ACC112 (cell line): ENCODE measurements at regions not wholly inside any gene's neighbourhood (a gene's known extent, or its start where the extent isn't known, plus 50 kb on each side); places are given as distances from the start of the nearest gene placed in this dataset.

Experiments used
- H2AFZ ChIP-seq: fragments of 200-600 bp; sonication (generic); one replicate; pipeline ENCODE4 v1.6.0; 2017; ENCODE audit warnings: antibody characterized with exemption, low read length; ENCODE audit not compliant: unreplicated experiment
- H3K27ac ChIP-seq: fragments of 200-600 bp; sonication (generic); 2 replicates; pipeline ENCODE4 v1.5.1; 2014; ENCODE audit warnings: low read depth, mild to moderate bottlenecking, antibody characterized with exemption, low read length, moderate library complexity
- H3K27me3 ChIP-seq: fragments of 200-600 bp; sonication (generic); 2 replicates; pipeline ENCODE4 v1.6.1; 2014; ENCODE audit warnings: mild to moderate bottlenecking, antibody characterized with exemption, low read length, moderate library complexity, mixed read lengths; ENCODE audit not compliant: insufficient read depth
- H3K36me3 ChIP-seq: fragments of 200-600 bp; sonication (generic); 2 replicates; pipeline ENCODE4 v1.6.1; 2016; ENCODE audit warnings: mild to moderate bottlenecking, antibody characterized with exemption, low read length, moderate library complexity, mixed read lengths; ENCODE audit not compliant: insufficient read depth
- H3K4me1 ChIP-seq: fragments of 200-600 bp; sonication (generic); one replicate; pipeline ENCODE4 v1.6.1; 2016; ENCODE audit warnings: low read length, mixed read lengths; ENCODE audit not compliant: insufficient read depth, unreplicated experiment, control insufficient read depth
- H3K4me3 ChIP-seq: fragments of 200-600 bp; sonication (generic); 2 replicates; pipeline ENCODE4 v1.5.1; 2014; ENCODE audit warnings: mild to moderate bottlenecking, low read depth, low read length
- H3K79me2 ChIP-seq: fragments of 200-600 bp; sonication (generic); one replicate; pipeline ENCODE4 v1.6.0; 2016; ENCODE audit warnings: low read length; ENCODE audit not compliant: control insufficient read depth, unreplicated experiment, insufficient read depth

DNA sequence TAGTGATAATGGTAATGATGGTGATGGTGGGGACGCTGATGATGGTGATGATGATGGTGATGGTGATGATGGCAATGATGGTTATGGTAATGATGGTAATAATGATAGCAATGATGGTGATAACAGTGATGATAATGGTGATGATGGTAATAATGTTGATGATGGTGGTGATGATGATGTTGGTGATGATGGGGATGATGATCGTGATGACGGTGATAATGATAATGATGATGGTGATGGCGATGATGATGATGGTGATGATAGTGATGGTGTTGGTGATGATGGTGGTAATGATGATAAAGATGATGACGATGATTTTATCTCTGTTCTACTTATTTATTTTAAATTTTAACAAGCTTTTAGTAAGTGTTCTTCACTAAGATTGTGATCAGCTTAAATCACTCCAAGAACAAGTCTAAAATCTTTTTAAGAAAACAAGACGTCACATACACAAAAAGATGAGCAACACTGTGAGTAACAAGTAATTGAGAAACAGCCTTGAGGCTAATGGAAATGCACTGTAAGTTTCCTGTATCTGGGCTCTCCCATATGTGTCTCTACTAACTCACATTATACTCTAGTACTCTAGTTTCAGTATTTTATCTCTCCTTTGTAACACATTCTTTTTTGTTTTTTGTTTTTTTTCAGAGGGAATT lies 480.2 kb upstream of the PRKX start:
- Histone ChIP-seq H2AFZ (no peak overlapping the region), H3K27ac (no peak overlapping the region), H3K27me3 (no peaks in the 10 kb centered on the region), H3K79me2 (no peaks in the 10 kb centered on the region), H3K4me1 (no peaks in the 10 kb centered on the region), H3K36me3 (no peaks in the 10 kb centered on the region), H3K4me3 (no peak overlapping the region)

DNA sequence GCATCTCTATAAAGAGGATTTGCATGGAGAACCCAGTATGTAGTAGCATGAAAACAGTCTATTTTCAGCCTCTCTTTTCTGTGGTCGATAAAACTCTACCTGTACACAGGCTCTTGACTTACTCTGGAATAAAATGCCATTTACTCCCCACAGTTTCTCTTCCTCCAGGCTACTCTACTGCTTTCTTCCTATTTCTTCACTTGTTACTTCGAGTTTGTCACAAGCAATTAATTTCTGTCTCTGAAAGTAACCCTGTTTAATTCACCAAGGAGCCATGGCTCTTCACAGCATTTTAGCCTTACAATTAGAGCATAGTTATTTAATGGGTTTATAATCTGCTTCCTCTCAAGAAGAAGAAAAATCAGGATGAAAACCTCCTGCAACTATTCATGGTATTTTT lies 472.9 kb upstream of the PRKX start:
- no peak overlapping the region for H3K4me3 ChIP-seq
- no peaks in the 10 kb centered on the region for H3K79me2 ChIP-seq
- no peak overlapping the region for H2AFZ ChIP-seq
- H3K4me1 ChIP-seq, result no peaks in the 10 kb centered on the region
- no peaks in the 10 kb centered on the region for H3K27me3 ChIP-seq
- no peak overlapping the region for H3K27ac ChIP-seq
- no peaks in the 10 kb centered on the region for H3K36me3 ChIP-seq

DNA sequence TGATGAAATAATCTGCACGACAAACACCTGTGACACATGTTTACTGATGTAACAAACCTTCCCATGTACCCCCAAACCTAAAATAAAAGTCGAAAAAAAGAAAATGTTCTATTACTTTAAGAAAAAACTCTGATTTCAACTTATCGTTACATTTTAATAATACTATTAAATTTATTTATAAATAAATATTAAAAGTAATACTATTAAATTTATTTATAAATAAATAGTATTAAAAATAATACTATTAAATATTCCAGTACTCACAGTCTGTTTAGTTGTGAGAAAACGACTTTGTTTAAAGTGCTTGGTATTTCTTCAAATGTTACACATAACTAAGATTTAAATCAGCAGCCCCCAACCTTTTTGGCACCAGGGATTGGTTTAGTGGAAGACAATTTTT lies 471.6 kb upstream of the PRKX start:
- Histone ChIP-seq H3K79me2 (no peaks in the 10 kb centered on the region), H2AFZ (no peak overlapping the region), H3K36me3 (no peaks in the 10 kb centered on the region), H3K4me3 (no peak overlapping the region), H3K27ac (no peak overlapping the region), H3K27me3 (no peaks in the 10 kb centered on the region), H3K4me1 (no peaks in the 10 kb centered on the region)

DNA sequence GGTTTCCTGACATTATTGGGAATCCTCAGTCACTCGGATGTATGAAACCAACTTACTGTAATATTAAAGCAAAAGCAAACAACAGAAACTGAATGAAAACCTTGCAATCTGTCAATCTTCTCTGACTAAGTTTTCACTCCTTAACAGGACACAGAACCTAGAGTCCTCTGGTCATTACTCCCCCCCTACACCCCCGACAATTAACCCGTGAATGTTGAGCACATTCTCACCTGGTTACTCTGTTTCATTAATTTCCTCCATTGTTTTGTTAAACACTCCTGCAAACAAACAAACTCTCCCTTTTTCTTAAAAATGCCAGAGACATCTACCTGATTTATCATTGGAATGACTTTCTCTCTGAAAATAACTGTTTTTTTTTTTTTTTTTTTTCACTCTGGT lies 469.0 kb upstream of the PRKX start:
- H2AFZ ChIP-seq, result no peak overlapping the region
- no peaks in the 10 kb centered on the region for H3K4me1 ChIP-seq
- no peaks in the 10 kb centered on the region for H3K27me3 ChIP-seq
- no peaks in the 10 kb centered on the region for H3K36me3 ChIP-seq
- H3K79me2 ChIP-seq, result no peaks in the 10 kb centered on the region
- no peak overlapping the region for H3K27ac ChIP-seq
- no peak overlapping the region for H3K4me3 ChIP-seq

DNA sequence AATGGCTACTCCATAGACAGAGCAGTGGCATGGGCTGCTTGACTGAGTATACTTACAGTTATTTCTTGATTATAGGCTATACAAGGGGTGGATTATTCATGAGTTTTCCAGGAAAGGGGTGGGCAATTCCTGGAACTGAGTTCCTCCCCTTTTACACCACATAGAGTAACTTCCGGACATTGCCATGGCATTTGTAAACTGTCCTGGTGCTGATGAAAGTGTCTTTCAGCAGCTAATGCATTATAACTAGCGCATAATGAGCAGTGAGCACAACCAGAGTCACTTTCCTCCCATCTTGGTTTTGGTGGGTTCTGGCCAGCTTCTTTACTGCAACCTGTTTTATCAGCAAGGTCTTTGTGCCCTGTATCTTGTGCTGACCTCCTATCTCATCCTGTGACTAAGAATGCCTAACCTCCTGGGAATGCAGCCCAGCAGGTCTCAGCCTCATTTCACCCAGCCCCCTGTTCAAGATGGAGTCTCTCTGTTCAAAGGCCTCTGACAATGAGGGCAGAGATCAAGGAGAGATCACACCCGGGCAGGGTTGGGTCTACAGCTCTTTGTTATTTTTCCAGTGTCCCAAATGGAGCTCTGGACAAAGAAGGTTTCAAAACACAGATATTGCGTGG lies 468.4 kb upstream of the PRKX start:
- Histone ChIP-seq H2AFZ (no peak overlapping the region), H3K79me2 (no peaks in the 10 kb centered on the region), H3K27me3 (no peaks in the 10 kb centered on the region), H3K4me1 (no peaks in the 10 kb centered on the region), H3K27ac (no peak overlapping the region), H3K36me3 (no peaks in the 10 kb centered on the region), H3K4me3 (no peak overlapping the region)

DNA sequence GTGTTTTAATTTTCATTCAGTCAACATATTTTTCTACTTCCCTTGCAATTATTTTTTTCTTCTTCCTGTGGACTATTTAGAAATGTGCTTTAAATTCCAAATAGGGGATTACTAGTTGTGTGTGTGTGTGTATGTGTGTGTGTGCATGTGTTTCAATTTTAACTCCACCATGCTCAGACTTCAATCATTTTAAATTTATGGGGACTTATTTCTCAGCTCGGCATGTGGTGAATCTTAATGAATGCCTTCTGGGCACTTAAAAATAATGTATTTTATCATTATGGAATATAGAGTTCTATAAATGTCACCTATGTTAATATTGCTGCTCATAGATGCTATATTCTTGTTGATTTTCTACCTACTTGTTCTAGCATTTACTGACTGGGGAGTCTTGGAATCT lies 465.6 kb upstream of the PRKX start:
- Histone ChIP-seq H2AFZ (no peak overlapping the region), H3K4me3 (no peak overlapping the region), H3K79me2 (no peaks in the 10 kb centered on the region), H3K27me3 (no peaks in the 10 kb centered on the region), H3K27ac (no peak overlapping the region), H3K4me1 (no peaks in the 10 kb centered on the region), H3K36me3 (no peaks in the 10 kb centered on the region)

DNA sequence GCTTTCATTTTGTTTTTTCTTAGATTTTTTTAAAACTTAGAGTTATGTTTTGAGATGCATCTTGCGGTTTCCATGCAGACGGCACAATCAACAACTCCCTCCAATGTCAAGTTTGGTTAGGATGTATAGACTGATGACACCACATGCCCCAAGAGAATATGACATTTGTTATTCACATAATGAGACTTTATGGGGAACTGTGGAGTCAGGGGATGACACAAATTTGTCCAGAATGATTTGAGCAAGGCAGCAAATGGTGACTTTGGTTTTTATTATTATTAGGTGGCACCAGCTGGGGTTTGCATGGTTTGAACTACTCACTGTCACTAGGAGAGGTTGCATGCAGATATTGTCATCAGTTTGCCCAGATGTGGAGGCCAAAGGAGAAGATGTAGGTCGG lies 461.8 kb upstream of the PRKX start:
- Histone ChIP-seq H3K36me3 (no peaks in the 10 kb centered on the region), H3K79me2 (no peaks in the 10 kb centered on the region), H3K27me3 (no peaks in the 10 kb centered on the region), H3K4me3 (no peak overlapping the region), H3K27ac (no peak overlapping the region), H2AFZ (no peak overlapping the region), H3K4me1 (no peaks in the 10 kb centered on the region)

DNA sequence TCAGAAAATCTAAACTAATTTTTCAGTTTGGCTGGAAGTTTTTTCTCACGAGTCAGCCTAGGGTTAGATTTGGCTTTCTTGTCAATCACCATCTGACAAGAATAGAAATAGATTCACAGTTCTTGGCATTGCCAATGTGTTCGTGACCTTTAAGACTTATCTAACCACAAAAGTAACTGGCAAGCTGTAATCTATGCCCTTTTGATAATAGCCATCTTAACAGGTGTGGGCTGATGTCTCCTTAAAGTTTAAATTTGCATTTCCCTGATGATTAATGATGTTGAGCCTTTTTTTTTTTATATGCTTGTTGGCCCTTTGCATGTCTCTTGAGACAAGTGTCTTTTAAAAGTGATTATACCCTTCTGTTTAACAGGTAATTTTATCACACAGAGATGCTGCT lies 460.3 kb upstream of the PRKX start:
- Histone ChIP-seq H3K4me1 (no peaks in the 10 kb centered on the region), H3K79me2 (no peaks in the 10 kb centered on the region), H3K36me3 (no peaks in the 10 kb centered on the region), H2AFZ (no peak overlapping the region), H3K27ac (no peak overlapping the region), H3K27me3 (no peaks in the 10 kb centered on the region), H3K4me3 (no peak overlapping the region)

DNA sequence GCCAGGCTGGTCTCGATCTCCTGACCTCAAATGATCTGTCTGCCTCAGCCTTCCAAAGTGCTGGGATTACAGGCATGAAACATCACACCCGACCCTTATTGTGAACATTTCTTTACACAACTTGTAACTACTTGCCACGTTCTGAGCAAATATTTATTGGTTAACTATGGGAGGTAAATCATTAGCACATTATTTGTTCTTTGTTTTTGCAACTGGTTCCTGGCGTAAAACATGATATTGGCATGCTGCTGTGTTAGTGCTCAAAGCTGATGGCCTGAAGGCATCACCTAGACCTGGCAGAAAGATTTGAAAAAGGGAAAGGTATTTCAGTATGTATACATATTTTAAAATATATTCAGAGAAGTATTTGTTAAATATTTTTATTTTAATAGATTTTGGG lies 438.3 kb upstream of the PRKX start:
- H3K4me1 ChIP-seq, result no peaks in the 10 kb centered on the region
- H3K79me2 ChIP-seq, result no peaks in the 10 kb centered on the region

DNA sequence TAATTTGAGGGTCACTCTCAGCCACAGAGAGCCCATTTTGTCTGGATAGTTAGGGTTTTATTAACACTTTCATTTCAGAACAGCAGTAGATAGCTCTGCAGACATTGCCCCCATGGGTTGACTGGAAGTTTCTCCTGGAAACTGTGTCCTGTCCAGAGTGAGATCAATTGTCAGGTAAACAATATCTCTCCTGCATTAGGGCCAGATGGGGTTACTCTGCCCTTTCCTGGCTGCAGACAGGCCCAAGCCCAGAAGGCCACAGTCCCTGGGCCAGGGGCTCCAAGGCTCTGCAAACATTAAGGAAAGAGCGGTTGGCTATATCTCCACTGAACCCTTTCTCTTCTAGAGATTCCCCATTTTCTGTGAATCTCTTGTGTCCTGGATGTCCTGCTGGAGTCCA lies 436.8 kb upstream of the PRKX start:
- Histone ChIP-seq H3K4me3 (no peak overlapping the region), H3K27me3 (no peaks in the 10 kb centered on the region), H3K27ac (no peak overlapping the region), H3K4me1 (no peaks in the 10 kb centered on the region), H3K36me3 (no peaks in the 10 kb centered on the region), H3K79me2 (no peaks in the 10 kb centered on the region), H2AFZ (no peak overlapping the region)

More for the DNA sequence above, 438.3 kb upstream of the PRKX start:
- no peak overlapping the region for H2AFZ ChIP-seq
- no peaks in the 10 kb centered on the region for H3K36me3 ChIP-seq
- H3K27me3 ChIP-seq, result no peaks in the 10 kb centered on the region
- H3K4me3 ChIP-seq, result no peak overlapping the region
- H3K27ac ChIP-seq, result no peak overlapping the region

DNA sequence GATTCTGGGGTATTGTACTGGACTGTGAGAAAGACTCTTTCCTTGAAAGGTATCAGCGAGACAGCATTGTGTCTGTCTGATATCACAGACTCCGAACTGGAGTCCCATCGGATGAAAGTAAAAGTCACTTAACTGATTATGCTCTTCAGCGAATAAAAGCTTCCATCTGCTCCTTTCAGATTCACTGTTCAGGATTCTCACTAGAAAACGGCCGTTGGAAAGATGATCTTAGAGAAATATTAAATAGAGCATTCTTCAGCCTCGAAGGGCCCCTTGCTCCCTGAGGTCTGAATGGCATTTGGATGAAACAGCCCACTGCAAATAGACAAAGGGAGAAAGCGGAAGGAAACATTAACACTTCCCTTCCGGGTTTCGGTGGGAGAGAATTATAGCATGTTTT lies 416.2 kb upstream of the PRKX start:
- no peaks in the 10 kb centered on the region for H3K27me3 ChIP-seq
- H3K79me2 ChIP-seq, result no peaks in the 10 kb centered on the region
- H3K4me1 ChIP-seq, result no peaks in the 10 kb centered on the region
- no peak overlapping the region for H2AFZ ChIP-seq
- no peaks in the 10 kb centered on the region for H3K36me3 ChIP-seq
- no peak overlapping the region for H3K27ac ChIP-seq
- H3K4me3 ChIP-seq, result no peak overlapping the region
